Adrenal gland (tissue), 9 donors: ENCODE measurements at regions not wholly inside any gene's neighbourhood (a gene's known extent, or its start where the extent isn't known, plus 50 kb on each side); places are given as distances from the start of the nearest gene placed in this dataset.

ENCODE experiments used
- DNase-seq, 7 donors: peaks; one replicate each; pipeline ENCODE4 v3.0.0-alpha.2; 2019 to 2020
- H3K27ac ChIP-seq, 5 donors: fragments of 200-600 bp; sonication (generic) in 4 of 5; 1 replicate in 3 of 5; 2 replicates in 2 of 5; pipeline versions ENCODE4 v1.5.1 to v1.8.0; 2016 to 2020; ENCODE audit warnings: mild to moderate bottlenecking in 1 of 5
- H3K27me3 ChIP-seq: fragments of 200-600 bp; 2 replicates; pipeline ENCODE4 v1.8.0; 2021
- H3K36me3 ChIP-seq, 2 donors: fragments of 200-600 bp; replicated peaks in 1 of 2; 1 replicate in 1 of 2; 2 replicates in 1 of 2; pipeline versions ENCODE4 v1.5.1 to v1.8.0; 2018 to 2022
- H3K4me1 ChIP-seq, 2 donors: fragments of 200-600 bp; replicated peaks in 1 of 2; 1 replicate in 1 of 2; 2 replicates in 1 of 2; pipeline versions ENCODE4 v1.5.1 to v1.8.0; 2018 to 2021
- H3K4me3 ChIP-seq, 4 donors: fragments of 200-600 bp; sonication (generic) in 3 of 4; one replicate each; pipeline ENCODE4 v1.5.1; 2016 to 2018
- H3K9me3 ChIP-seq, 3 donors: fragments of 200-600 bp; sonication (generic) in 1 of 3; replicated peaks in 1 of 3; 1 replicate in 2 of 3; 2 replicates in 1 of 3; pipeline versions ENCODE4 v1.5.1 to v1.8.0; 2016 to 2021
- POLR2A ChIP-seq, 2 donors: fragments of 450-650 bp; IDR thresholded peaks; one replicate each; pipeline ENCODE4 v1.6.1; 2017; ENCODE audit warnings: antibody characterized with exemption in 2 of 2, mild to moderate bottlenecking in 2 of 2, moderate library complexity in 1 of 2
- WGBS, 4 donors: extraction: QIAGEN DNeasy Blood & Tissue Kit in 2 of 4; methylation state at CpG; one replicate each; pipeline versions ENCODE4 v1.1.5 to v1.1.7; 2013 to 2017; 5-methylcytosine and 5-hydroxymethylcytosine counted together
- intact Hi-C, 2 donors: fragments of 100-400 bp; cut with DNase I; formaldehyde crosslinking; loops; one replicate each; pipeline versions ENCODE4 v1.14.1 to v1.15.0; 2022 to 2023
- TF ChIP-seq, protein P1 (sequence below), 6 experiments: fragments of 450-650 bp in 4 of 6; fragments of 200-600 bp in 2 of 6; sonication (generic) in 1 of 6; IDR thresholded peaks; 1 replicate in 5 of 6; 2 replicates in 1 of 6; pipeline versions ENCODE4 v1.5.1 to v1.8.0; 2016 to 2021; ENCODE audit warnings: antibody characterized with exemption in 6 of 6, mild to moderate bottlenecking in 2 of 6, moderate library complexity in 1 of 6
- donor health status: healthy with polysubstance abuse.
- donor health status: Bipolar disorder and iron deficiency.
- donor health status: DM: yes; HTN: yes; CAD: no.
- donor health status: DM: no; HTN: no; CAD: no.
- donor health status: DM: no; HTN: no; CAD: no.

DNA sequence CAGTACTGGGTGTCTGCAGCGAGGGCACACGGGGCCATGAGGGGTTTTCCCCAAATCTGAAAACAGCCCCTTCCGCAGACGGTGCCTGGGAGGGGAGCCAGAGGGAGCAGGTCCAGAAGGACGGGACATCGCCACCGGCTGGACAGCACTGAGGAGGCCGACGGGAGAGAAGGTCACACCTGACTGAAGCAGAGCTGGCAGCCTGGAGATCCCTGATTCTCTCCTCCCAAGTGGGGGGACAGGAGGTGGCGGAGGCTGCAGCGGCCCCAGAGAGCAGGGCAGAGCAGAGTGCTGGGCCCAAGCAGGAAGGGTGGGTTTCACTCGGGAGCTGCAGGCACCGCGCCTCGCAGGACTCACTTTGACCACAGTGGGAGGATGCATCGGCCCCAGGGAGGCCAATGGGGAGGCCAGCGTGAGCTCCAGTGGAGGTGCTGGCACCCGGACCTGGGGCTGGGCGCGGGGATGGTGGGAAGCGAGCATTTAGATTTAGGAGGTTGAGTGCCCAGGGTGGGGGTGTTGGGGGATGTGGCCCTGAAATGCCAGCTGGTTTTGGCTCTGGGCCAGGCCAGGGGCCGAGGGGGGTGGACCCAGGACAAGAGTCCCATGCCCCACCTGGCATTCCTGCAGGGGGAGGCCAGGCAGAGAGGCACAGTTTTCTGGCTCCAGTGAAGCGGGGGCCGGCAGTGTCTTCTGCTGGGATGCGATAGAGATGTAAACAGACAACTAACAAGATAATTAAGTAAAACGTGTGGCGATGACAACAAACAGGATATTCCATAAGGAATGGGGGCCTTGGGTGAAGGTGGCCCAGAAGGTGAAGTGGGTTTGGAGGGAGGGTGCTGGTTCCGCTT is 92.3 kb upstream of the FGF3 start:
- no peaks in the 10 kb centered on the region for H3K36me3 ChIP-seq
- peak in 2 of 7 donors; percentile 6 to 15 for DNase-seq
- H3K27me3 ChIP-seq, result peaks cover 9% of the 10 kb centered on the region
- WGBS, 4 donors, result 70 to 82% (median 73%) methylated on average over 13 to 28 of the region's 28 CpGs
- no peak overlapping the region for H3K27ac ChIP-seq
- intact Hi-C loops, result no loop called here
- TF ChIP-seq POLR2A (IDR thresholded peaks at IDR 0.05), result no peak
- TF ChIP-seq, protein P1, sequence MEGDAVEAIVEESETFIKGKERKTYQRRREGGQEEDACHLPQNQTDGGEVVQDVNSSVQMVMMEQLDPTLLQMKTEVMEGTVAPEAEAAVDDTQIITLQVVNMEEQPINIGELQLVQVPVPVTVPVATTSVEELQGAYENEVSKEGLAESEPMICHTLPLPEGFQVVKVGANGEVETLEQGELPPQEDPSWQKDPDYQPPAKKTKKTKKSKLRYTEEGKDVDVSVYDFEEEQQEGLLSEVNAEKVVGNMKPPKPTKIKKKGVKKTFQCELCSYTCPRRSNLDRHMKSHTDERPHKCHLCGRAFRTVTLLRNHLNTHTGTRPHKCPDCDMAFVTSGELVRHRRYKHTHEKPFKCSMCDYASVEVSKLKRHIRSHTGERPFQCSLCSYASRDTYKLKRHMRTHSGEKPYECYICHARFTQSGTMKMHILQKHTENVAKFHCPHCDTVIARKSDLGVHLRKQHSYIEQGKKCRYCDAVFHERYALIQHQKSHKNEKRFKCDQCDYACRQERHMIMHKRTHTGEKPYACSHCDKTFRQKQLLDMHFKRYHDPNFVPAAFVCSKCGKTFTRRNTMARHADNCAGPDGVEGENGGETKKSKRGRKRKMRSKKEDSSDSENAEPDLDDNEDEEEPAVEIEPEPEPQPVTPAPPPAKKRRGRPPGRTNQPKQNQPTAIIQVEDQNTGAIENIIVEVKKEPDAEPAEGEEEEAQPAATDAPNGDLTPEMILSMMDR (IDR thresholded peaks at IDR 0.05), result no peak
- peaks cover 3 to 18% of the 10 kb centered on the region in 2 donors for H3K4me1 ChIP-seq
- H3K4me3 ChIP-seq, result no peak overlapping the region
- no peaks in the 10 kb centered on the region for H3K9me3 ChIP-seq

DNA sequence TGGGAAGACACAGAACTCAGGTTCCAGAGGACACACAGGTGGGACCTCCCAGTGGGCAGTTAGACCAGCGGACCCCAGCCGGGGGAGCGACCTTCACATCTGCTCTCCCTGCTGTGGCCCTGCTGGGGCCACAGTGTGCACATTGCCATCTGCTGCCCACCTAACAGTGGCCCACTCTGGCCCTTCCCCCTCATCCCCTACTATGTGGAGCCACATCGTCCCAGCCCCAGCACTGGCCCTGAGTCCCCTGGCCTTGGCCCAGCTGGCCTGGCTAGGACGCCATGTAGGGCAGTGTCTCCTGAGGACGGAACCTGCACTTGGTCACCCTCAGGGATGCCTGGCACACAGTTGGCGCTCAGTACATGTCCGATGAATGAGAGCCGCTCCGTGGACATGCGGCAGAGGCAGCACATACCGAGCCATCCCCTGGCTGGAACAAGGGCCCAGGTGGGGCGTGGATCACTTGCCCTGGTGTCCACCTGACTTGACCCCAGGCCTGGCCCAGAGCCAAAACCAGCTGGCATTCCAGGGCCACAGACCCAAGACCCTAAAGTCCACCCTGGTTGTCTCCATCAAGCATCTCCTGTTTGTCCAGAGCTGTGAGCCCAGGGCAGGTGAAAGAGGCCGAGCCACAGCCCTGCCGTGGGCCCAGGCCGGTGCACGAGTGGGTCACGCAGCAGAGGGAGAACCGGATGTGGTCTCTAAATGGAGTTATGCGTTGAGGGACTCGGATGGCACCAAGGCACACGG is 93.1 kb upstream of the FGF3 start:
- Histone ChIP-seq H3K36me3 (no peaks in the 10 kb centered on the region), H3K9me3 (no peaks in the 10 kb centered on the region), H3K4me3 (no peak overlapping the region), H3K27me3 (peaks cover 9% of the 10 kb centered on the region), H3K4me1 (peaks cover 3 to 15% of the 10 kb centered on the region in 2 donors), H3K27ac (no peak overlapping the region)
- intact Hi-C loops, result no loop called here
- TF ChIP-seq, protein P1 (IDR thresholded peaks at IDR 0.05), result no peak
- no peak for TF ChIP-seq POLR2A (IDR thresholded peaks at IDR 0.05)
- DNase-seq, result peak in 2 of 7 donors; percentile 9 to 12
- 81 to 93% (median 83%) methylated on average over 11 to 22 of the region's 22 CpGs for WGBS, 4 donors

DNA sequence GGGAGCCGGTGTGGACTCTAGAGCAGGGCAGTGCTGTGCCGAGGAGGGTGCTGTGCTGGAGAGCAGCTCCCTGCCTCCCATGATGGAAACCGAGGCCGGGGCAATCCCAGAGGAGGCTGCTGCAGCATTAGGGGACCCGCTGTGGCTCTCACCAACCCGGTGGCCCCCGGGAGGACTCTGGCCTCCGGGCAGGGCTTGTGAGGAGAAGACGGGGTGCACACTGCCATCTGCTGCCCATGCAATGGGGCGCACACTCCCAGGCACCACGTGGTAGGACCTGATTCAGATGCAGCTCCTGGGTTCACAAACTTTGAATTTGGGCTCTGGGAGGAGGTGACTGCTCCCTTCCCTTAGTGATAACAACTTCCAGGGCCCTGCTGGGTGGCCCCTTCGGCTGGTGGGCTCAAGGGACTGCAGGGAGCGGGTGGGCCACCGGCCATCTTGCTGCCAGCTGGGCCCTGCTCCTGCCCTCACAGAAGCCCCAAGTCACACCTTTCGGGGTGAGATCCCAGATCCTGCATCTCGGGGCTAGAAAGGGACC is 93.8 kb upstream of the FGF3 start:
- H3K9me3 ChIP-seq, result no peaks in the 10 kb centered on the region
- TF ChIP-seq, protein P1 (IDR thresholded peaks at IDR 0.05), result peak in 2 of 6 experiments; percentile 12 to 15
- TF ChIP-seq POLR2A (IDR thresholded peaks at IDR 0.05), result no peak
- intact Hi-C loops, result no loop called here
- no peaks in the 10 kb centered on the region for H3K36me3 ChIP-seq
- 62 to 83% (median 68%) methylated on average over 2 to 16 of the region's 16 CpGs for WGBS, 4 donors
- peaks cover 9% of the 10 kb centered on the region for H3K27me3 ChIP-seq
- no peak overlapping the region for H3K27ac ChIP-seq
- no peak overlapping the region for H3K4me3 ChIP-seq
- peak in 4 of 7 donors; percentile 12 to 46 (median 22) for DNase-seq
- H3K4me1 ChIP-seq, result peaks cover 5 to 15% of the 10 kb centered on the region in 2 donors
